WERI-Rb-1 (cell line): ENCODE measurements at regions not wholly inside any gene's neighbourhood (a gene's known extent, or its start where the extent isn't known, plus 50 kb on each side); places are given as distances from the start of the nearest gene placed in this dataset.

ENCODE experiments used
- DNase-seq: peaks from one replicate; pipeline ENCODE4 v3.0.0-alpha.2; 2020
- H3K27ac ChIP-seq: fragments of 250-450 bp; sonication (Bioruptor Pico); 2 replicates; pipeline ENCODE4 v1.5.1; 2020; ENCODE audit warnings: mild to moderate bottlenecking, moderate library complexity
- H3K27me3 ChIP-seq: fragments of 250-450 bp; sonication (Bioruptor Pico); 2 replicates; pipeline ENCODE4 v1.5.1; 2021; ENCODE audit warnings: mild to moderate bottlenecking, low read depth, moderate library complexity; ENCODE audit not compliant: insufficient read depth, severe bottlenecking
- H3K36me3 ChIP-seq: fragments of 250-450 bp; sonication (Bioruptor Pico); 2 replicates; pipeline ENCODE4 v1.5.1; 2020; ENCODE audit warnings: mild to moderate bottlenecking, moderate library complexity
- H3K4me3 ChIP-seq: 2 replicates; pipeline ENCODE4 v1.5.1; 2011; ENCODE audit warnings: low read depth, mild to moderate bottlenecking, control low read depth, low read length
- H3K9me3 ChIP-seq: fragments of 250-450 bp; sonication (Bioruptor Pico); 2 replicates; pipeline ENCODE4 v1.5.1; 2021; ENCODE audit warnings: mild to moderate bottlenecking, moderate library complexity; ENCODE audit not compliant: severe bottlenecking
- CTCF ChIP-seq: IDR thresholded peaks from 2 replicates; pipeline ENCODE4 v1.5.1; 2011; ENCODE audit warnings: low read depth, mild to moderate bottlenecking, control low read depth, inconsistent platforms, low read length

- TF ChIP-seq CTCF: no peak
- H3K27me3 ChIP-seq: no peaks in the 10 kb centered on the region
- H3K36me3 ChIP-seq: no peaks in the 10 kb centered on the region
- H3K9me3 ChIP-seq: no peaks in the 10 kb centered on the region
- no peak for DNase-seq
- no peak overlapping the region for H3K4me3 ChIP-seq
- H3K27ac ChIP-seq: no peak overlapping the region
Observed at GRCh38 chr2:5867056-5867455, 174.9 kb downstream of the SOX11 start.

GRCh38 chr2:5868931-5869330, 176.7 kb downstream of the SOX11 start:
- H3K27me3 ChIP-seq: no peaks in the 10 kb centered on the region

GRCh38 chr2:5869936-5870335, 177.8 kb downstream of the SOX11 start:
- no peak for TF ChIP-seq CTCF
- Histone ChIP-seq H3K27ac (no peak overlapping the region), H3K9me3 (no peaks in the 10 kb centered on the region), H3K4me3 (no peak overlapping the region), H3K36me3 (no peaks in the 10 kb centered on the region), H3K27me3 (no peaks in the 10 kb centered on the region)
- DNase-seq: no peak

More at GRCh38 chr2:5868931-5869330, 176.7 kb downstream of the SOX11 start:
- no peak for DNase-seq
- Histone ChIP-seq H3K4me3 (no peak overlapping the region), H3K27ac (no peak overlapping the region), H3K9me3 (no peaks in the 10 kb centered on the region), H3K36me3 (no peaks in the 10 kb centered on the region)
- no peak for TF ChIP-seq CTCF

GRCh38 chr2:5877360-5877759, 185.2 kb downstream of the SOX11 start:
- TF ChIP-seq CTCF: no peak
- no peaks in the 10 kb centered on the region for H3K27me3 ChIP-seq
- H3K36me3 ChIP-seq: no peaks in the 10 kb centered on the region
- no peak overlapping the region for H3K27ac ChIP-seq
- DNase-seq: no peak
- H3K9me3 ChIP-seq: no peaks in the 10 kb centered on the region
- no peak overlapping the region for H3K4me3 ChIP-seq

GRCh38 chr2:5885451-5886173, 193.4 kb downstream of the SOX11 start:
- Histone ChIP-seq H3K4me3 (no peak overlapping the region), H3K27ac (no peak overlapping the region), H3K27me3 (no peaks in the 10 kb centered on the region), H3K9me3 (no peaks in the 10 kb centered on the region), H3K36me3 (no peaks in the 10 kb centered on the region)
- no peak for DNase-seq
- TF ChIP-seq CTCF: no peak

GRCh38 chr2:5886462-5886861, 194.3 kb downstream of the SOX11 start:
- H3K36me3 ChIP-seq: no peaks in the 10 kb centered on the region
- no peak overlapping the region for H3K4me3 ChIP-seq
- H3K27me3 ChIP-seq: no peaks in the 10 kb centered on the region
- H3K27ac ChIP-seq: no peak overlapping the region
- no peak for DNase-seq
- no peaks in the 10 kb centered on the region for H3K9me3 ChIP-seq
- no peak for TF ChIP-seq CTCF
